ENCODE measurements at regions not wholly inside any gene's neighbourhood (a gene's known extent, or its start where the extent isn't known, plus 50 kb on each side); places are given as distances from the start of the nearest gene placed in this dataset.
"Not testable (repeated sequence)": the region's sequence is repeated elsewhere in the genome, so short reads cannot be mapped to it uniquely, and the experiment has no call there.

- WGBS, 2 experiments (ENCODE audit: insufficient coverage in 2 of 2) = 95 to 99% methylated on average over 26 to 28 of the region's 32 CpGs
- not testable (repeated sequence) for H3K9me3 ChIP-seq (ENCODE audit: control insufficient read depth, low read length); H3K27ac ChIP-seq (ENCODE audit: low read depth, low read length, severe bottlenecking); H3K4me3 ChIP-seq (ENCODE audit: extremely low read depth, insufficient read depth, low read length, poor library complexity, severe bottlenecking); H3K4me1 ChIP-seq (ENCODE audit: control insufficient read depth, insufficient read depth, low read length, poor library complexity, severe bottlenecking); H3K36me3 ChIP-seq (ENCODE audit: control insufficient read depth, insufficient read depth, low read length)
These were observed 177.7 kb upstream of the FIGN start for GRCh38 chr2:163913532-163913944.

GRCh38 chr2:163909411-163910080 is 173.7 kb upstream of the FIGN start:
- Histone ChIP-seq H3K4me3 (ENCODE audit: extremely low read depth, insufficient read depth, low read length, poor library complexity, severe bottlenecking) (no peak overlapping the region), H3K27ac (ENCODE audit: low read depth, low read length, severe bottlenecking) (no peak overlapping the region), H3K4me1 (ENCODE audit: control insufficient read depth, insufficient read depth, low read length, poor library complexity, severe bottlenecking) (no peaks in the 10 kb centered on the region), H3K36me3 (ENCODE audit: control insufficient read depth, insufficient read depth, low read length) (no peaks in the 10 kb centered on the region), H3K9me3 (ENCODE audit: control insufficient read depth, low read length) (no peaks in the 10 kb centered on the region)
- WGBS, 2 experiments (ENCODE audit: insufficient coverage in 2 of 2) = 93 to 95% methylated on average over 18 to 36 of the region's 40 CpGs

GRCh38 chr2:163906410-163906809 is 170.6 kb upstream of the FIGN start:
- Histone ChIP-seq H3K27ac (ENCODE audit: low read depth, low read length, severe bottlenecking) (no peak overlapping the region), H3K4me1 (ENCODE audit: control insufficient read depth, insufficient read depth, low read length, poor library complexity, severe bottlenecking) (no peaks in the 10 kb centered on the region), H3K4me3 (ENCODE audit: extremely low read depth, insufficient read depth, low read length, poor library complexity, severe bottlenecking) (no peak overlapping the region), H3K9me3 (ENCODE audit: control insufficient read depth, low read length) (no peaks in the 10 kb centered on the region), H3K36me3 (ENCODE audit: control insufficient read depth, insufficient read depth, low read length) (no peaks in the 10 kb centered on the region)
- 100% methylated on average over 1 of the region's 1 CpG for WGBS, 2 experiments (ENCODE audit: insufficient coverage in 2 of 2)

GRCh38 chr2:163897799-163898198 is 162.0 kb upstream of the FIGN start:
- 80 to 92% methylated on average over 1 to 2 of the region's 2 CpGs for WGBS, 2 experiments (ENCODE audit: insufficient coverage in 2 of 2)
- Histone ChIP-seq H3K4me1 (ENCODE audit: control insufficient read depth, insufficient read depth, low read length, poor library complexity, severe bottlenecking) (no peaks in the 10 kb centered on the region), H3K4me3 (ENCODE audit: extremely low read depth, insufficient read depth, low read length, poor library complexity, severe bottlenecking) (no peak overlapping the region), H3K27ac (ENCODE audit: low read depth, low read length, severe bottlenecking) (no peak overlapping the region), H3K9me3 (ENCODE audit: control insufficient read depth, low read length) (no peaks in the 10 kb centered on the region), H3K36me3 (ENCODE audit: control insufficient read depth, insufficient read depth, low read length) (no peaks in the 10 kb centered on the region)

GRCh38 chr2:163893444-163893843 is 157.6 kb upstream of the FIGN start:
- H3K4me1 ChIP-seq (ENCODE audit: control insufficient read depth, insufficient read depth, low read length, poor library complexity, severe bottlenecking); H3K4me3 ChIP-seq (ENCODE audit: extremely low read depth, insufficient read depth, low read length, poor library complexity, severe bottlenecking); H3K36me3 ChIP-seq (ENCODE audit: control insufficient read depth, insufficient read depth, low read length); H3K27ac ChIP-seq (ENCODE audit: low read depth, low read length, severe bottlenecking); H3K9me3 ChIP-seq (ENCODE audit: control insufficient read depth, low read length): not testable (repeated sequence)
- 40 to 88% methylated on average over 1 of the region's 1 CpG for WGBS, 2 experiments (ENCODE audit: insufficient coverage in 2 of 2)

GRCh38 chr2:163888591-163888990 is 152.8 kb upstream of the FIGN start:
- Histone ChIP-seq H3K4me3 (ENCODE audit: extremely low read depth, insufficient read depth, low read length, poor library complexity, severe bottlenecking) (no peak overlapping the region), H3K27ac (ENCODE audit: low read depth, low read length, severe bottlenecking) (no peak overlapping the region), H3K4me1 (ENCODE audit: control insufficient read depth, insufficient read depth, low read length, poor library complexity, severe bottlenecking) (no peaks in the 10 kb centered on the region), H3K36me3 (ENCODE audit: control insufficient read depth, insufficient read depth, low read length) (no peaks in the 10 kb centered on the region), H3K9me3 (ENCODE audit: control insufficient read depth, low read length) (no peaks in the 10 kb centered on the region)
- WGBS, 2 experiments (ENCODE audit: insufficient coverage in 2 of 2) = 100% methylated on average over 1 of the region's 4 CpGs; no CpG with 5 or more reads in 1 of the 2 experiments

GRCh38 chr2:163887182-163887581 is 151.4 kb upstream of the FIGN start:
- Histone ChIP-seq H3K4me1 (ENCODE audit: control insufficient read depth, insufficient read depth, low read length, poor library complexity, severe bottlenecking) (no peaks in the 10 kb centered on the region), H3K9me3 (ENCODE audit: control insufficient read depth, low read length) (no peaks in the 10 kb centered on the region), H3K36me3 (ENCODE audit: control insufficient read depth, insufficient read depth, low read length) (no peaks in the 10 kb centered on the region), H3K27ac (ENCODE audit: low read depth, low read length, severe bottlenecking) (no peak overlapping the region), H3K4me3 (ENCODE audit: extremely low read depth, insufficient read depth, low read length, poor library complexity, severe bottlenecking) (no peak overlapping the region)

- H3K9me3 ChIP-seq (ENCODE audit: control insufficient read depth, low read length) = no peaks in the 10 kb centered on the region
- no peaks in the 10 kb centered on the region for H3K4me1 ChIP-seq (ENCODE audit: control insufficient read depth, insufficient read depth, low read length, poor library complexity, severe bottlenecking)
- no peaks in the 10 kb centered on the region for H3K36me3 ChIP-seq (ENCODE audit: control insufficient read depth, insufficient read depth, low read length)
- WGBS, 2 experiments (ENCODE audit: insufficient coverage in 2 of 2) = 80 to 98% methylated on average over 5 to 6 of the region's 10 CpGs
- H3K27ac ChIP-seq (ENCODE audit: low read depth, low read length, severe bottlenecking) = no peak overlapping the region
- no peak overlapping the region for H3K4me3 ChIP-seq (ENCODE audit: extremely low read depth, insufficient read depth, low read length, poor library complexity, severe bottlenecking)
These were observed 148.6 kb upstream of the FIGN start for GRCh38 chr2:163884416-163884815.

- Histone ChIP-seq H3K4me1 (ENCODE audit: control insufficient read depth, insufficient read depth, low read length, poor library complexity, severe bottlenecking) (no peaks in the 10 kb centered on the region), H3K9me3 (ENCODE audit: control insufficient read depth, low read length) (no peaks in the 10 kb centered on the region), H3K4me3 (ENCODE audit: extremely low read depth, insufficient read depth, low read length, poor library complexity, severe bottlenecking) (no peak overlapping the region), H3K27ac (ENCODE audit: low read depth, low read length, severe bottlenecking) (no peak overlapping the region), H3K36me3 (ENCODE audit: control insufficient read depth, insufficient read depth, low read length) (no peaks in the 10 kb centered on the region)
- 43 to 46% methylated on average over 4 of the region's 4 CpGs for WGBS, 2 experiments (ENCODE audit: insufficient coverage in 2 of 2)
These were observed 142.9 kb upstream of the FIGN start for GRCh38 chr2:163878718-163879117.

- no peaks in the 10 kb centered on the region for H3K36me3 ChIP-seq (ENCODE audit: control insufficient read depth, insufficient read depth, low read length)
- no peak overlapping the region for H3K27ac ChIP-seq (ENCODE audit: low read depth, low read length, severe bottlenecking)
- H3K4me3 ChIP-seq (ENCODE audit: extremely low read depth, insufficient read depth, low read length, poor library complexity, severe bottlenecking) = no peak overlapping the region
- no peaks in the 10 kb centered on the region for H3K4me1 ChIP-seq (ENCODE audit: control insufficient read depth, insufficient read depth, low read length, poor library complexity, severe bottlenecking)
- WGBS, 2 experiments (ENCODE audit: insufficient coverage in 2 of 2) = 100% methylated on average over 2 of the region's 3 CpGs; no CpG with 5 or more reads in 1 of the 2 experiments
- no peaks in the 10 kb centered on the region for H3K9me3 ChIP-seq (ENCODE audit: control insufficient read depth, low read length)
These were observed 141.5 kb upstream of the FIGN start for GRCh38 chr2:163877316-163877715.

- WGBS, 2 experiments (ENCODE audit: insufficient coverage in 2 of 2) = no CpG with 5 or more reads among the region's 3 CpGs
- no peaks in the 10 kb centered on the region for H3K4me1 ChIP-seq (ENCODE audit: control insufficient read depth, insufficient read depth, low read length, poor library complexity, severe bottlenecking)
- no peak overlapping the region for H3K4me3 ChIP-seq (ENCODE audit: extremely low read depth, insufficient read depth, low read length, poor library complexity, severe bottlenecking)
- H3K9me3 ChIP-seq (ENCODE audit: control insufficient read depth, low read length) = no peaks in the 10 kb centered on the region
- no peaks in the 10 kb centered on the region for H3K36me3 ChIP-seq (ENCODE audit: control insufficient read depth, insufficient read depth, low read length)
- no peak overlapping the region for H3K27ac ChIP-seq (ENCODE audit: low read depth, low read length, severe bottlenecking)
These were observed 127.3 kb upstream of the FIGN start for GRCh38 chr2:163863073-163863472.

Data from mesodermal cell (in vitro differentiated cells).